ENCODE measurements at regions not wholly inside any gene's neighbourhood (a gene's known extent, or its start where the extent isn't known, plus 50 kb on each side); places are given as distances from the start of the nearest gene placed in this dataset.

GRCh38 chr20:41927189-41927588 lies 309.0 kb upstream of the CHD6 start:
- Histone ChIP-seq H3K9me1 (ENCODE audit: control insufficient read depth, extremely low read depth, insufficient read depth, low read length) (no peaks in the 10 kb centered on the region), H3K9me3 (ENCODE audit: control insufficient read depth, low read depth, low read length) (no peaks in the 10 kb centered on the region), H3K36me3 (ENCODE audit: control insufficient read depth in 2 of 2, extremely low read depth in 1 of 2, insufficient read depth in 2 of 2, low read length in 2 of 2) (no peaks in the 10 kb centered on the region), H4K20me1 (ENCODE audit: control insufficient read depth, extremely low read depth, insufficient read depth, low read length) (no peaks in the 10 kb centered on the region), H3K27me3 (ENCODE audit: control insufficient read depth, extremely low read depth, insufficient read depth, low read length) (no peaks in the 10 kb centered on the region), H3K9ac (ENCODE audit: control insufficient read depth, extremely low read depth, insufficient read depth, low read length) (no peak overlapping the region), H3K79me2 (ENCODE audit: control insufficient read depth, insufficient read depth, low read length) (no peaks in the 10 kb centered on the region), H2AFZ (ENCODE audit: control insufficient read depth, low read length) (no peak overlapping the region), H3K4me1 (ENCODE audit: control insufficient read depth, extremely low read depth, insufficient read depth, low read length) (no peaks in the 10 kb centered on the region), H3K4me3 (ENCODE audit: control insufficient read depth in 2 of 3, extremely low read depth in 1 of 3, insufficient read depth in 2 of 3, low read depth in 1 of 3, low read length in 3 of 3) (no peak overlapping the region), H3K4me2 (ENCODE audit: control insufficient read depth, extremely low read depth, insufficient read depth, low read depth, low read length) (no peak overlapping the region), H3K27ac (ENCODE audit: control insufficient read depth, insufficient read depth, low read length) (no peak overlapping the region)
- TF ChIP-seq CTCF (optimal IDR thresholded peaks at IDR 0.05 in 1 of 3, IDR thresholded peaks at IDR 0.05 in 1 of 3, conservative IDR thresholded peaks at IDR 0.05 in 1 of 3; ENCODE audit: extremely low read depth in 1 of 3, insufficient read depth in 2 of 3, low read length in 3 of 3) = no peak
- TF ChIP-seq EZH2 (IDR thresholded peaks at IDR 0.05; ENCODE audit: low read length) = no peak
- no peak for DNase-seq (ENCODE audit: low read depth, low spot score)
- dilution Hi-C loops (cut with MboI; ENCODE audit: extremely low pct_ligation_motif_present, low sequenced_read_pairs) = no loop called here
- no peak for FAIRE-seq

- dilution Hi-C loops (cut with MboI; ENCODE audit: extremely low pct_ligation_motif_present, low sequenced_read_pairs) = no loop called here
- no peaks in the 10 kb centered on the region for H3K27me3 ChIP-seq (ENCODE audit: control insufficient read depth, extremely low read depth, insufficient read depth, low read length)
- no peak overlapping the region for H3K4me2 ChIP-seq (ENCODE audit: control insufficient read depth, extremely low read depth, insufficient read depth, low read depth, low read length)
Observed at GRCh38 chr20:41925476-41925875, 307.3 kb upstream of the CHD6 start.

More at GRCh38 chr20:41925476-41925875, 307.3 kb upstream of the CHD6 start:
- H3K4me3 ChIP-seq (ENCODE audit: control insufficient read depth in 2 of 3, extremely low read depth in 1 of 3, insufficient read depth in 2 of 3, low read depth in 1 of 3, low read length in 3 of 3) = no peak overlapping the region
- H3K79me2 ChIP-seq (ENCODE audit: control insufficient read depth, insufficient read depth, low read length) = no peaks in the 10 kb centered on the region
- no peaks in the 10 kb centered on the region for H4K20me1 ChIP-seq (ENCODE audit: control insufficient read depth, extremely low read depth, insufficient read depth, low read length)
- TF ChIP-seq CTCF (optimal IDR thresholded peaks at IDR 0.05 in 1 of 3, IDR thresholded peaks at IDR 0.05 in 1 of 3, conservative IDR thresholded peaks at IDR 0.05 in 1 of 3; ENCODE audit: extremely low read depth in 1 of 3, insufficient read depth in 2 of 3, low read length in 3 of 3) (no peak), EZH2 (IDR thresholded peaks at IDR 0.05; ENCODE audit: low read length) (no peak)
- no peak overlapping the region for H3K27ac ChIP-seq (ENCODE audit: control insufficient read depth, insufficient read depth, low read length)
- H3K36me3 ChIP-seq (ENCODE audit: control insufficient read depth in 2 of 2, extremely low read depth in 1 of 2, insufficient read depth in 2 of 2, low read length in 2 of 2) = no peaks in the 10 kb centered on the region
- FAIRE-seq (no peak), DNase-seq (ENCODE audit: low read depth, low spot score) (no peak)
- no peaks in the 10 kb centered on the region for H3K9me3 ChIP-seq (ENCODE audit: control insufficient read depth, low read depth, low read length)
- H3K9me1 ChIP-seq (ENCODE audit: control insufficient read depth, extremely low read depth, insufficient read depth, low read length) = no peaks in the 10 kb centered on the region
- H2AFZ ChIP-seq (ENCODE audit: control insufficient read depth, low read length) = no peak overlapping the region
- H3K4me1 ChIP-seq (ENCODE audit: control insufficient read depth, extremely low read depth, insufficient read depth, low read length) = no peaks in the 10 kb centered on the region
- no peak overlapping the region for H3K9ac ChIP-seq (ENCODE audit: control insufficient read depth, extremely low read depth, insufficient read depth, low read length)
